WTC11 (cell line): ENCODE measurements at regions not wholly inside any gene's neighbourhood (a gene's known extent, or its start where the extent isn't known, plus 50 kb on each side); places are given as distances from the start of the nearest gene placed in this dataset.

Source experiments
- ATAC-seq: fragments of 200-7000 bp; cut with Tn5 transposase; 2 replicates; pipeline ENCODE4 v1.10.0; 2021; ENCODE audit warnings: mild to moderate bottlenecking, moderate library complexity
- CTCF ChIA-PET: fragments of 300-600 bp; sonication (Branson Sonifier 250); formaldehyde crosslinking; loops from one replicate; lab custom pipeline; 2021; ENCODE audit warnings: antibody characterized with exemption; lab: Charles Lee
- POLR2A ChIA-PET: fragments of 350-600 bp; sonication (Branson Sonifier 250); formaldehyde crosslinking; loops from one replicate; lab custom pipeline; 2021; ENCODE audit warnings: antibody characterized with exemption; lab: Charles Lee
- DNase-seq: peaks from one replicate; pipeline ENCODE4 v3.0.0; 2021; ENCODE audit warnings: low spot score
- H3K27ac Mint-ChIP-seq: 2 replicates; pipeline ENCODE4 v1.8.0; 2021; ENCODE audit warnings: mixed read lengths
- H3K27me3 Mint-ChIP-seq: 2 replicates; pipeline ENCODE4 v1.8.0; 2021; ENCODE audit warnings: low read depth, mild to moderate bottlenecking, moderate library complexity, mixed read lengths
- H3K36me3 Mint-ChIP-seq: 2 replicates; pipeline ENCODE4 v1.8.0; 2021; ENCODE audit warnings: mixed read lengths
- H3K4me1 Mint-ChIP-seq: 2 replicates; pipeline ENCODE4 v1.8.0; 2022; ENCODE audit warnings: mixed read lengths
- H3K4me3 Mint-ChIP-seq: 2 replicates; pipeline ENCODE4 v1.8.0; 2021; ENCODE audit warnings: mild to moderate bottlenecking, moderate library complexity, mixed read lengths
- H3K9me3 Mint-ChIP-seq: 2 replicates; pipeline ENCODE4 v1.8.0; 2021; ENCODE audit warnings: mixed read lengths
- ATF3 ChIP-seq: sonication (generic); formaldehyde crosslinking; conservative IDR thresholded peaks from 2 replicates; pipeline ENCODE4 v1.8.1; 2022; ENCODE audit warnings: mild to moderate bottlenecking, missing genetic modification reagents
- CREM ChIP-seq: sonication (generic); formaldehyde crosslinking; IDR thresholded peaks from 2 replicates; pipeline ENCODE4 v1.8.1; 2022; ENCODE audit warnings: mild to moderate bottlenecking, missing genetic modification reagents, moderate library complexity
- E2F1 ChIP-seq: sonication (generic); formaldehyde crosslinking; IDR thresholded peaks from 2 replicates; pipeline ENCODE4 v1.8.0; 2022; ENCODE audit warnings: mild to moderate bottlenecking, missing genetic modification reagents
- EMX1 ChIP-seq: fragments of 250-450 bp; sonication (Bioruptor Pico); IDR thresholded peaks from 2 replicates; pipeline ENCODE4 v1.8.0; 2021; ENCODE audit warnings: mild to moderate bottlenecking
- ETV6 ChIP-seq: sonication (generic); formaldehyde crosslinking; IDR thresholded peaks from 2 replicates; pipeline ENCODE4 v1.8.1; 2022; ENCODE audit warnings: mild to moderate bottlenecking, missing genetic modification reagents
- FOXJ3 ChIP-seq: sonication (generic); formaldehyde crosslinking; IDR thresholded peaks from 2 replicates; pipeline ENCODE4 v1.9.0; 2021; ENCODE audit warnings: missing genetic modification reagents, mild to moderate bottlenecking, borderline replicate concordance
- FOXP4 ChIP-seq: sonication (generic); formaldehyde crosslinking; IDR thresholded peaks from 2 replicates; pipeline ENCODE4 v1.8.0; 2022; ENCODE audit warnings: mild to moderate bottlenecking, missing genetic modification reagents
- GABPB1 ChIP-seq: sonication (generic); formaldehyde crosslinking; IDR thresholded peaks from 2 replicates; pipeline ENCODE4 v1.8.1; 2023; ENCODE audit warnings: mild to moderate bottlenecking, missing genetic modification reagents
- GTF2I ChIP-seq: fragments of 250-450 bp; sonication (Bioruptor Pico); conservative IDR thresholded peaks from 2 replicates; pipeline ENCODE4 v1.4.0; 2021; ENCODE audit warnings: mild to moderate bottlenecking
- IRF2 ChIP-seq: sonication (generic); formaldehyde crosslinking; IDR thresholded peaks from 2 replicates; pipeline ENCODE4 v1.8.0; 2022; ENCODE audit warnings: low read depth, missing genetic modification reagents, borderline replicate concordance
- JAZF1 ChIP-seq: fragments of 250-450 bp; sonication (Bioruptor Pico); IDR thresholded peaks from 2 replicates; pipeline ENCODE4 v1.9.0; 2021; ENCODE audit warnings: moderate library complexity, mild to moderate bottlenecking, inconsistent platforms
- MXD4 ChIP-seq: fragments of 250-450 bp; sonication (Bioruptor Pico); IDR thresholded peaks from 2 replicates; pipeline ENCODE4 v1.8.0; 2021; ENCODE audit warnings: mild to moderate bottlenecking, moderate library complexity, borderline replicate concordance
- NFATC4 ChIP-seq: fragments of 250-450 bp; sonication (Bioruptor Pico); IDR thresholded peaks from 2 replicates; pipeline ENCODE4 v1.9.0; 2021; ENCODE audit warnings: mild to moderate bottlenecking
- NFYB ChIP-seq: sonication (generic); formaldehyde crosslinking; conservative IDR thresholded peaks from 2 replicates; pipeline ENCODE4 v1.8.0; 2022; ENCODE audit warnings: low read depth, missing genetic modification reagents
- NR1H2 ChIP-seq: sonication (generic); formaldehyde crosslinking; IDR thresholded peaks from 2 replicates; pipeline ENCODE4 v1.9.0; 2021; ENCODE audit warnings: mild to moderate bottlenecking, moderate library complexity, missing genetic modification reagents
- NR2C2 ChIP-seq: sonication (generic); formaldehyde crosslinking; IDR thresholded peaks from 2 replicates; pipeline ENCODE4 v1.8.0; 2022; ENCODE audit warnings: mild to moderate bottlenecking, missing genetic modification reagents
- SMAD4 ChIP-seq: sonication (generic); formaldehyde crosslinking; IDR thresholded peaks from 2 replicates; pipeline ENCODE4 v1.8.0; 2022; ENCODE audit warnings: mild to moderate bottlenecking, missing genetic modification reagents
- USF1 ChIP-seq: sonication (generic); formaldehyde crosslinking; IDR thresholded peaks from 2 replicates; pipeline ENCODE4 v1.8.0; 2022; ENCODE audit warnings: mild to moderate bottlenecking, missing genetic modification reagents
- ZNF219 ChIP-seq: sonication (generic); formaldehyde crosslinking; IDR thresholded peaks from 2 replicates; pipeline ENCODE4 v1.8.0; 2023; ENCODE audit warnings: missing genetic modification reagents, mild to moderate bottlenecking, borderline replicate concordance
- ZNF263 ChIP-seq: sonication (generic); formaldehyde crosslinking; IDR thresholded peaks from 2 replicates; pipeline ENCODE4 v1.8.1; 2022; ENCODE audit warnings: low read depth, mild to moderate bottlenecking, moderate library complexity, missing genetic modification reagents
- ZNF396 ChIP-seq: fragments of 250-450 bp; sonication (Bioruptor Pico); IDR thresholded peaks from 2 replicates; pipeline ENCODE4 v1.8.0; 2021; ENCODE audit warnings: mild to moderate bottlenecking, moderate library complexity, borderline replicate concordance
- ZNF416 ChIP-seq: fragments of 250-450 bp; sonication (Bioruptor Pico); IDR thresholded peaks from 2 replicates; pipeline ENCODE4 v1.9.0; 2021; ENCODE audit warnings: mild to moderate bottlenecking, inconsistent platforms
- ZNF425 ChIP-seq: fragments of 250-450 bp; sonication (Bioruptor Pico); conservative IDR thresholded peaks from 2 replicates; pipeline ENCODE4 v1.9.0; 2021; ENCODE audit warnings: mild to moderate bottlenecking
- TF ChIP-seq, protein P1 (sequence below): fragments of 250-450 bp; sonication (Bioruptor Pico); IDR thresholded peaks from 2 replicates; pipeline ENCODE4 v1.9.0; 2021; ENCODE audit warnings: mild to moderate bottlenecking

DNA sequence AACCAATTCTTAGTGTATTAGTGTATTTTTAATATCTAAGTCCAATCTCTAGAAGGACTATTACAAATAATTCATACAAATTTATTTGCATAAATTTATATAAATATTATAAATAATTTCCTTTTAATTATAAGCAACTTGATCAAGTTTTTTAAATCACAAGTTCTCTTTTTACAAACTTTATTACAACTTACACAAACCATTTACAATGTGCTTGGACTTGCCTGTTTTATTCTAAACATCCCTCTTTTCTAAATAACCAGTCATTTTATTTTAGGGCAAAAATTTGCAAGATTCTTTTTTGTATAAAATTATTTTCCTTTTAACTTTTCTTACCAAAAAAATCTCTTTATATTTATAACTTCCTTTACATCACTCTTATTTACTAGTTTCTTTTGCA, 83.5 kb upstream of the SYNCRIP start:
- DNase-seq (no peak), ATAC-seq (no peak)
- H3K9me3 Mint-ChIP-seq, result peaks cover 47% of the 10 kb centered on the region
- no peak overlapping the region for H3K27ac Mint-ChIP-seq
- ChIA-PET CTCF (no interaction called here), POLR2A (interaction anchor here (1.3 kb wide), 1 partner anchor 48 kb away, joined by 4 read pairs; no protein-coding TSS in a partner anchor)
- no peak overlapping the region for H3K4me3 Mint-ChIP-seq
- H3K4me1 Mint-ChIP-seq, result no peaks in the 10 kb centered on the region
- peaks cover 26% of the 10 kb centered on the region for H3K36me3 Mint-ChIP-seq
- no peak for TF ChIP-seq ATF3 (CRISPR knock-in tag)
- no peak for TF ChIP-seq JAZF1 (CRISPR knock-in tag)
- no peak for TF ChIP-seq CREM (CRISPR knock-in tag)
- TF ChIP-seq ZNF416, result no peak
- TF ChIP-seq NFATC4, result no peak
- TF ChIP-seq USF1 (CRISPR knock-in tag), result no peak
- no peak for TF ChIP-seq GABPB1 (CRISPR knock-in tag)
- no peak for TF ChIP-seq ZNF425
- TF ChIP-seq, protein P1, sequence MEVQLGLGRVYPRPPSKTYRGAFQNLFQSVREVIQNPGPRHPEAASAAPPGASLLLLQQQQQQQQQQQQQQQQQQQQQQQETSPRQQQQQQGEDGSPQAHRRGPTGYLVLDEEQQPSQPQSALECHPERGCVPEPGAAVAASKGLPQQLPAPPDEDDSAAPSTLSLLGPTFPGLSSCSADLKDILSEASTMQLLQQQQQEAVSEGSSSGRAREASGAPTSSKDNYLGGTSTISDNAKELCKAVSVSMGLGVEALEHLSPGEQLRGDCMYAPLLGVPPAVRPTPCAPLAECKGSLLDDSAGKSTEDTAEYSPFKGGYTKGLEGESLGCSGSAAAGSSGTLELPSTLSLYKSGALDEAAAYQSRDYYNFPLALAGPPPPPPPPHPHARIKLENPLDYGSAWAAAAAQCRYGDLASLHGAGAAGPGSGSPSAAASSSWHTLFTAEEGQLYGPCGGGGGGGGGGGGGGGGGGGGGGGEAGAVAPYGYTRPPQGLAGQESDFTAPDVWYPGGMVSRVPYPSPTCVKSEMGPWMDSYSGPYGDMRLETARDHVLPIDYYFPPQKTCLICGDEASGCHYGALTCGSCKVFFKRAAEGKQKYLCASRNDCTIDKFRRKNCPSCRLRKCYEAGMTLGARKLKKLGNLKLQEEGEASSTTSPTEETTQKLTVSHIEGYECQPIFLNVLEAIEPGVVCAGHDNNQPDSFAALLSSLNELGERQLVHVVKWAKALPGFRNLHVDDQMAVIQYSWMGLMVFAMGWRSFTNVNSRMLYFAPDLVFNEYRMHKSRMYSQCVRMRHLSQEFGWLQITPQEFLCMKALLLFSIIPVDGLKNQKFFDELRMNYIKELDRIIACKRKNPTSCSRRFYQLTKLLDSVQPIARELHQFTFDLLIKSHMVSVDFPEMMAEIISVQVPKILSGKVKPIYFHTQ (CRISPR knock-in tag), result no peak
- TF ChIP-seq ETV6 (CRISPR knock-in tag), result no peak
- no peak for TF ChIP-seq IRF2 (CRISPR knock-in tag)
- TF ChIP-seq NFYB (CRISPR knock-in tag), result no peak
- TF ChIP-seq ZNF263 (CRISPR knock-in tag), result no peak
- TF ChIP-seq FOXJ3 (CRISPR knock-in tag), result no peak
- no peak for TF ChIP-seq ZNF396 (CRISPR knock-in tag)
- no peak for TF ChIP-seq NR1H2 (CRISPR knock-in tag)
- no peak for TF ChIP-seq EMX1 (CRISPR knock-in tag)
- no peak for TF ChIP-seq NR2C2 (CRISPR knock-in tag)
- TF ChIP-seq GTF2I, result no peak
- H3K27me3 Mint-ChIP-seq, result no peaks in the 10 kb centered on the region

GRCh38 chr6:85715797-85716196, 73.1 kb upstream of the SYNCRIP start:
- ChIA-PET CTCF (no interaction called here), POLR2A (interaction anchor here (0.5 kb wide), 1 partner anchor 19 kb away, joined by 3 read pairs; no protein-coding TSS in a partner anchor)
- no peak overlapping the region for H3K4me3 Mint-ChIP-seq
- TF ChIP-seq USF1 (CRISPR knock-in tag) (no peak), SMAD4 (CRISPR knock-in tag) (no peak), ZNF263 (CRISPR knock-in tag) (no peak), E2F1 (CRISPR knock-in tag) (no peak), IRF2 (CRISPR knock-in tag) (no peak), MXD4 (CRISPR knock-in tag) (no peak), ZNF219 (CRISPR knock-in tag) (no peak), JAZF1 (CRISPR knock-in tag) (no peak), FOXP4 (no peak)
- TF ChIP-seq, protein P1 (CRISPR knock-in tag), result no peak
- H3K4me1 Mint-ChIP-seq, result no peaks in the 10 kb centered on the region
- peaks cover 31% of the 10 kb centered on the region for H3K9me3 Mint-ChIP-seq
- H3K27me3 Mint-ChIP-seq, result no peaks in the 10 kb centered on the region
- DNase-seq, result no peak
- no peak overlapping the region for H3K27ac Mint-ChIP-seq
- peaks cover 7% of the 10 kb centered on the region; the same call in 1 of the 2 replicates for H3K36me3 Mint-ChIP-seq
- ATAC-seq, result no peak
